ENCODE measurements at regions not wholly inside any gene's neighbourhood (a gene's known extent, or its start where the extent isn't known, plus 50 kb on each side); places are given as distances from the start of the nearest gene placed in this dataset.

- intact Hi-C loops (cut with DNase I; ENCODE audit: low total_unique reads) = no loop called here
- no peak for ATAC-seq
These were observed 479.8 kb downstream of the SHQ1 start for GRCh38 chr3:72368331-72368975.

GRCh38 chr3:72361990-72362389 is 486.3 kb downstream of the SHQ1 start:
- in situ Hi-C loops (cut with MboI; ENCODE audit: low sequenced_read_pairs in 4 of 4) = no loop called here
- Histone ChIP-seq H3K4me3 (no peak overlapping the region), H3K36me3 (no peaks in the 10 kb centered on the region), H3K27me3 (no peaks in the 10 kb centered on the region), H3K4me1 (no peaks in the 10 kb centered on the region), H3K27ac (no peak overlapping the region), H3K9me3 (no peaks in the 10 kb centered on the region)
- ATAC-seq = no peak
- TF ChIP-seq CTCF (IDR thresholded peaks at IDR 0.05 in 4 of 5, conservative IDR thresholded peaks at IDR 0.05 in 1 of 5) (no peak), POLR2A (IDR thresholded peaks at IDR 0.05) (no peak)
- intact Hi-C loops (cut with DNase I; ENCODE audit: low total_unique reads) = no loop called here
- no peak for DNase-seq

More at GRCh38 chr3:72368331-72368975, 479.8 kb downstream of the SHQ1 start:
- TF ChIP-seq CTCF (IDR thresholded peaks at IDR 0.05 in 4 of 5, conservative IDR thresholded peaks at IDR 0.05 in 1 of 5) (no peak), POLR2A (IDR thresholded peaks at IDR 0.05) (no peak)
- no peaks in the 10 kb centered on the region for H3K9me3 ChIP-seq
- H3K4me1 ChIP-seq = no peaks in the 10 kb centered on the region
- no peak for DNase-seq
- H3K36me3 ChIP-seq = no peaks in the 10 kb centered on the region
- no peak overlapping the region for H3K4me3 ChIP-seq
- no peaks in the 10 kb centered on the region for H3K27me3 ChIP-seq
- H3K27ac ChIP-seq = no peak overlapping the region
- in situ Hi-C loops (cut with MboI; ENCODE audit: low sequenced_read_pairs in 4 of 4) = no loop called here

- in situ Hi-C loops (cut with MboI; ENCODE audit: low sequenced_read_pairs in 4 of 4) = no loop called here
- ATAC-seq (no peak), DNase-seq (no peak)
- no peak overlapping the region for H3K27ac ChIP-seq
- intact Hi-C loops (cut with DNase I; ENCODE audit: low total_unique reads) = no loop called here
- no peak overlapping the region for H3K4me3 ChIP-seq
- H3K36me3 ChIP-seq = no peaks in the 10 kb centered on the region
- H3K27me3 ChIP-seq = no peaks in the 10 kb centered on the region
- no peak for TF ChIP-seq CTCF (IDR thresholded peaks at IDR 0.05 in 4 of 5, conservative IDR thresholded peaks at IDR 0.05 in 1 of 5)
- no peak for TF ChIP-seq POLR2A (IDR thresholded peaks at IDR 0.05)
- H3K4me1 ChIP-seq = no peaks in the 10 kb centered on the region
- H3K9me3 ChIP-seq = no peaks in the 10 kb centered on the region
These were observed 488.5 kb downstream of the SHQ1 start for GRCh38 chr3:72359743-72360142.

GRCh38 chr3:72355168-72355567 is 493.1 kb downstream of the SHQ1 start:
- H3K27me3 ChIP-seq = no peaks in the 10 kb centered on the region
- no peak for TF ChIP-seq POLR2A (IDR thresholded peaks at IDR 0.05)
- TF ChIP-seq CTCF (IDR thresholded peaks at IDR 0.05 in 4 of 5, conservative IDR thresholded peaks at IDR 0.05 in 1 of 5) = no peak
- no peaks in the 10 kb centered on the region for H3K36me3 ChIP-seq
- H3K9me3 ChIP-seq = no peaks in the 10 kb centered on the region
- H3K27ac ChIP-seq = no peak overlapping the region
- no peak for ATAC-seq
- no peak for DNase-seq
- intact Hi-C loops (cut with DNase I; ENCODE audit: low total_unique reads) = no loop called here
- no peaks in the 10 kb centered on the region for H3K4me1 ChIP-seq
- in situ Hi-C loops (cut with MboI; ENCODE audit: low sequenced_read_pairs in 4 of 4) = no loop called here
- no peak overlapping the region for H3K4me3 ChIP-seq

GRCh38 chr3:72354486-72354885 is 493.8 kb downstream of the SHQ1 start:
- intact Hi-C loops (cut with DNase I; ENCODE audit: low total_unique reads) = no loop called here
- H3K36me3 ChIP-seq = no peaks in the 10 kb centered on the region

More at GRCh38 chr3:72354486-72354885, 493.8 kb downstream of the SHQ1 start:
- Histone ChIP-seq H3K4me3 (no peak overlapping the region), H3K9me3 (no peaks in the 10 kb centered on the region), H3K27ac (no peak overlapping the region), H3K27me3 (no peaks in the 10 kb centered on the region), H3K4me1 (no peaks in the 10 kb centered on the region)
- in situ Hi-C loops (cut with MboI; ENCODE audit: low sequenced_read_pairs in 4 of 4) = no loop called here
- DNase-seq (no peak), ATAC-seq (no peak)
- no peak for TF ChIP-seq CTCF (IDR thresholded peaks at IDR 0.05 in 4 of 5, conservative IDR thresholded peaks at IDR 0.05 in 1 of 5)
- TF ChIP-seq POLR2A (IDR thresholded peaks at IDR 0.05) = no peak

All from gastrocnemius medialis (tissue), 4 donors.